ENCODE measurements at regions not wholly inside any gene's neighbourhood (a gene's known extent, or its start where the extent isn't known, plus 50 kb on each side); places are given as distances from the start of the nearest gene placed in this dataset.
"Not testable (repeated sequence)": the region's sequence is repeated elsewhere in the genome, so short reads cannot be mapped to it uniquely, and the experiment has no call there.

- no peak overlapping the region for H3K27ac ChIP-seq (ENCODE audit: low read length in 2 of 2)
- ATAC-seq (ENCODE audit: low read depth), result no peak
- TF ChIP-seq CTCF (IDR thresholded peaks at IDR 0.05) (no peak), EZH2 (IDR thresholded peaks at IDR 0.05; ENCODE audit: borderline replicate concordance, insufficient read depth, low read depth, low read length, poor library complexity, severe bottlenecking) (no peak)
- Mint-ChIP-seq H3K9me3 (ENCODE audit: insufficient read depth) (peaks cover 2% of the 10 kb centered on the region), H3K27me3 (no peaks in the 10 kb centered on the region), H3K4me1 (no peaks in the 10 kb centered on the region), H3K27ac (no peak overlapping the region), H3K4me3 (no peak overlapping the region)
- H2AFZ ChIP-seq (ENCODE audit: insufficient read depth, low read depth, low read length, poor library complexity, severe bottlenecking), result no peak overlapping the region
- H3K79me2 ChIP-seq (ENCODE audit: control insufficient read depth, insufficient read depth, low read length), result no peaks in the 10 kb centered on the region
- intact Hi-C loops (cut with micrococcal nuclease), result no loop called here
- H3K9me3 ChIP-seq (ENCODE audit: control extremely low read depth in 1 of 3, control insufficient read depth in 2 of 3, insufficient read depth in 1 of 3, low read length in 2 of 3), result no peaks in the 10 kb centered on the region
- H3K36me3 ChIP-seq (replicated peaks in 1 of 2; ENCODE audit: control extremely low read depth in 1 of 2, control insufficient read depth in 1 of 2, extremely low read depth in 1 of 2, insufficient read depth in 2 of 2, low read length in 1 of 2), result no peaks in the 10 kb centered on the region
- H3K9ac ChIP-seq (ENCODE audit: low read length), result no peak overlapping the region
- no peaks in the 10 kb centered on the region for H3K27me3 ChIP-seq (replicated peaks in 1 of 4; ENCODE audit: control extremely low read depth in 1 of 4, control insufficient read depth in 3 of 4, insufficient read depth in 4 of 4, low read length in 3 of 4)
- no peaks in the 10 kb centered on the region for H4K20me1 ChIP-seq (ENCODE audit: control insufficient read depth, insufficient read depth, low read length, poor library complexity, severe bottlenecking)
- ChIA-PET POLR2A (no interaction called here), CTCF (no interaction called here)
- no peak overlapping the region for H3K4me3 ChIP-seq (ENCODE audit: control extremely low read depth in 1 of 5, extremely low read depth in 1 of 5, insufficient read depth in 1 of 5, low read depth in 2 of 5, low read length in 4 of 5)
- H3K4me2 ChIP-seq (replicated peaks; ENCODE audit: low read depth, low read length, poor library complexity, severe bottlenecking), result no peak overlapping the region
- H3K4me1 ChIP-seq (ENCODE audit: control insufficient read depth in 2 of 2, insufficient read depth in 2 of 2, low read length in 2 of 2), result no peaks in the 10 kb centered on the region
- no peak for DNase-seq
- WGBS (ENCODE audit: insufficient coverage), result no CpG with 5 or more reads among the region's 2 CpGs
Observed at GRCh38 chr4:65223601-65224000, 446.7 kb downstream of the EPHA5 start.

GRCh38 chr4:65223074-65223473 lies 447.2 kb downstream of the EPHA5 start:
- H3K4me3 Mint-ChIP-seq; CTCF ChIA-PET; H3K4me1 ChIP-seq (ENCODE audit: control insufficient read depth in 2 of 2, insufficient read depth in 2 of 2, low read length in 2 of 2); DNase-seq; H3K36me3 ChIP-seq (replicated peaks in 1 of 2; ENCODE audit: control extremely low read depth in 1 of 2, control insufficient read depth in 1 of 2, extremely low read depth in 1 of 2, insufficient read depth in 2 of 2, low read length in 1 of 2); H3K27ac Mint-ChIP-seq; ATAC-seq (ENCODE audit: low read depth); H3K9ac ChIP-seq (ENCODE audit: low read length); POLR2A ChIA-PET; intact Hi-C loops (cut with micrococcal nuclease); H3K27me3 ChIP-seq (replicated peaks in 1 of 4; ENCODE audit: control extremely low read depth in 1 of 4, control insufficient read depth in 3 of 4, insufficient read depth in 4 of 4, low read length in 3 of 4); H3K4me1 Mint-ChIP-seq; H4K20me1 ChIP-seq (ENCODE audit: control insufficient read depth, insufficient read depth, low read length, poor library complexity, severe bottlenecking); H3K79me2 ChIP-seq (ENCODE audit: control insufficient read depth, insufficient read depth, low read length); H3K9me3 Mint-ChIP-seq (ENCODE audit: insufficient read depth); H2AFZ ChIP-seq (ENCODE audit: insufficient read depth, low read depth, low read length, poor library complexity, severe bottlenecking); H3K9me3 ChIP-seq (ENCODE audit: control extremely low read depth in 1 of 3, control insufficient read depth in 2 of 3, insufficient read depth in 1 of 3, low read length in 2 of 3); H3K27me3 Mint-ChIP-seq; H3K4me2 ChIP-seq (replicated peaks; ENCODE audit: low read depth, low read length, poor library complexity, severe bottlenecking); H3K4me3 ChIP-seq (ENCODE audit: control extremely low read depth in 1 of 5, extremely low read depth in 1 of 5, insufficient read depth in 1 of 5, low read depth in 2 of 5, low read length in 4 of 5); H3K27ac ChIP-seq (ENCODE audit: low read length in 2 of 2): not testable (repeated sequence)
- WGBS (ENCODE audit: insufficient coverage), result 89% methylated on average over 7 of the region's 11 CpGs

Data from B cell (primary cell).